NCI-H460 (cell line): ENCODE measurements at regions not wholly inside any gene's neighbourhood (a gene's known extent, or its start where the extent isn't known, plus 50 kb on each side); places are given as distances from the start of the nearest gene placed in this dataset.

Experiments
- DNase-seq: peaks from one replicate; pipeline ENCODE4 v3.0.0-alpha.2; 2016; ENCODE audit warnings: low read depth; ENCODE audit errors: extremely low read depth

DNA sequence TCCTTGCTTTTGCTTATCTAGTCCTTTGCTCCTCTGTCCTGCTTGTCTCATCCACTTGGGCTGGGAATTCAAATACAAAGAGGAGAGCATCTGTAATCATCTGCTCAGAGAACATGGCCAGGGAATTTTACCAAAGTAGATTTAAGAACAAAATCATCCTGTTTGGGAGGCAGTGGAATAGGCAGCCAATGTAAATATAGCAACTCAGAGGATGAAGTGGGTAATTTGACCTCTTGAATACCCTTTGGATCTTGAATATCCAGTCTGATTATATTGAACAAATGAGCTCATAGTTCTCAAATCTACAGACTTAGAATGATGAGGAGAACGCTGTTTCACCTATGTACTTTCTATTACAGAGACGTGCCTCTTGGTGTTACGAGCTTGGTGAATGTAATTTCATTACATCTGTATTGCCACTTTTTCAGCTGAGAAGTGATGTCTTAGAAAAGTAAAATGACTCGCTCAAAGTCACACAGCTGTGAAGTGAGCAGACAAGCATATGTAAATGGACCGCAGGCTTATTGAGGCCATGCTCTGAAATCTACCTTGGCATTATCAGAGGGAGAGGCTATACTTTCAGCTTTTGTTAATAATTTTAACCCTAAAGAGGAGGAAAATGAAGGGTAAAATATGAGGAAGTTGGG is 266.3 kb downstream of the MTX2 start:
- no peak for DNase-seq

DNA sequence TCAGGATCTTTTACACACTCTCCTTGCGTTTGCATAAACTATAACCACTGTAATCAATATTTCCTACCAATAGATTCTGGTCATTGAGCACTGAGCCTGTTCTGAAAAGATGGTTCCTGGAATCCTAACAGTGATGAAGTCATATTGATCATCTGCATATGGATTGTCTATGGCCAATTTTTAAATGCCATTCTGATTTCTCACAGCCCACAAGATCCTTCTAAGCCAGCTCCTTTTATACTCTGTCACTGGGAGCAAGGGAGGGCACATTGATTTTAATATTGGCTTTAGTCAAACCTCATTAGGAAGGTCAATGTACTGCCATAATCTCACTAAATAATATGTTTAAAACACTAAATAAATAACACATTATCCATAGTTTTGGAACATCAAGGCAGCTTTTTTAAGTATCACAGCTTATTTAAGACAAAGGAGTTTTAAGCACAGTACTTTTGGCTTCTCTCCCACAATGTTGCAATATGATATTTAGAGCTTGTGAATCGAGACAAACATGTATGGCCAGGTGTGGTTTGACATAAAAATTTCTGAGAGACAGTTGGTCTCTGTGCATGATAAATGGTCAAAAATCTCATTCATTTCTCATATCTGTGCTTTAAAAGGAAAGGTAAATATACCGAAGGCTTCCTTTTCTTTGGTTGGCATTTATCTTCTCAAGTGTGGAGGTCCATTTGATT is 267.3 kb downstream of the MTX2 start:
- no peak for DNase-seq

DNA sequence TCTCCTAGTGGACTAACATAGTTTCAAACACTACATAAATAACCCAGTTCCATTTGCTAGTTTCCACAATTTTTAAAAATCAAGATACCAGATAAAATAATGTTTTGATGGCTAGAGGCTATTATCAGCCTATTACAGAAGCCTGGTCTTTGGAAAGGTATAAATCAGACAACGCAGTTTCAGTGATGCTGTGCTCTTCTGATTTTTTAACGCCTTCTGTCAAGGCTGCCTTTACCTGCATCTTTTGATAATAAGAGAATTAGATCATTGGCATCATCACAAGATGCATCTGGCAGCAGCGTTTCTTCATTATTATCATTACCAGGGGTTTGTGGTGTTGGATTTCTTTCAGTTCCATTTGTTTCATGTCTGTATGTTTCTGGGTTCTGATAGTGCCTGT is 268.7 kb downstream of the MTX2 start:
- no peak for DNase-seq

DNA sequence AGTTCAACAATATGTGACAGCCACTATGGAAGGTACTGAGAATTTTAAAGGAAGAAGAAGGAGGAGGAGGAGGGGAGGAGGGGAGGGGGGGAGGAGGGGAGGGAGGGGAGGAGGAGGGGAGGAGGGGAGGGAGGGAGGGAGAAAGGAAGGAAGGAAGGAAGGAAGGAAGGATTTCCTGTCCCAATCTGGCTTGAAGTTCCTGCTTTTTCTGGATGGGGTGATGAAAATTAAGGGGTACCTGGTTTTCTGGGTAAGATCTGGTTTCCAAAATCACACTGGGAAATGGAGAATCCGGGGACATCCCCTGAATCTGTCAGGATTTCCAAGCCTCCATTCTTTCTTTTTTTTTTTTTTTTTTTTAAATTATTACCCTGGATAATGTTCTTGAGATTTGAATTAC is 271.8 kb downstream of the MTX2 start:
- DNase-seq = no peak

DNA sequence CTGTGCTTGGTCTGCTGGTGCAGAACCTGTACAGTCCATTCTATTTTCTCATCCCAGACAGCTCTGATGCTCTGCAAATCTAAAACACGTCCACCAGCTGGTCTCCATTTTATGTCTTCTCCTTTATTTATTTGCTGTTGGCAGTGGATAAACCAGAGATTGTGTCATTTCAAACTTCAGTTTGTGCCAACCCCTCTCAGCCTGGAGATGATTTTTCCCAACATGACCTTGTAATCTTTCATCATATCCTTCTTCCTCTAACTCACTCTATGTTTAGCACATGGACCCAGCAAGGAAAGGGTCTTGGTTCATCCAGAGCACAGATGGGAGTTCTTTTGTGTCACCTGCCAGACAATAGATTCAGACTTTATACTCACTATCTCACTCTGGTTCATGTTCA is 273.2 kb downstream of the MTX2 start:
- DNase-seq = no peak

DNA sequence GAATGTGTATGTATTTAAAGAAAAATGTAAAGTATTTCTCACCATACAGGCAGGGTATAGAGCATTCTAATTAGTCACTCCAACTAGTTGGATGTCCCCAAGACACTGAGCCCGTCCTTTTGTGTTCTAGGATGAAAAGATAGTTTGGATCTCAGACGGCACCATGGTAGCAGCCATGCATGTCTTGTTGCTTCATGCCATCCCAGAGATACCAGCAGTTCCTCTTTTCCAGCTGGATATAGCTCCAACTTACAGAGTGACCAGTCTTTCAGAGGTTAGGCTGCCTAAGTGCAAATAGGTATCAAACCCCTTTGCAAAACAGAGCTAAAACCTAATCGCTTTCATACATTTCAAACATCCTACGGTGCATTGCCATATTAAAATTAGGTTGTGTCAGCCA is 275.3 kb downstream of the MTX2 start:
- no peak for DNase-seq

DNA sequence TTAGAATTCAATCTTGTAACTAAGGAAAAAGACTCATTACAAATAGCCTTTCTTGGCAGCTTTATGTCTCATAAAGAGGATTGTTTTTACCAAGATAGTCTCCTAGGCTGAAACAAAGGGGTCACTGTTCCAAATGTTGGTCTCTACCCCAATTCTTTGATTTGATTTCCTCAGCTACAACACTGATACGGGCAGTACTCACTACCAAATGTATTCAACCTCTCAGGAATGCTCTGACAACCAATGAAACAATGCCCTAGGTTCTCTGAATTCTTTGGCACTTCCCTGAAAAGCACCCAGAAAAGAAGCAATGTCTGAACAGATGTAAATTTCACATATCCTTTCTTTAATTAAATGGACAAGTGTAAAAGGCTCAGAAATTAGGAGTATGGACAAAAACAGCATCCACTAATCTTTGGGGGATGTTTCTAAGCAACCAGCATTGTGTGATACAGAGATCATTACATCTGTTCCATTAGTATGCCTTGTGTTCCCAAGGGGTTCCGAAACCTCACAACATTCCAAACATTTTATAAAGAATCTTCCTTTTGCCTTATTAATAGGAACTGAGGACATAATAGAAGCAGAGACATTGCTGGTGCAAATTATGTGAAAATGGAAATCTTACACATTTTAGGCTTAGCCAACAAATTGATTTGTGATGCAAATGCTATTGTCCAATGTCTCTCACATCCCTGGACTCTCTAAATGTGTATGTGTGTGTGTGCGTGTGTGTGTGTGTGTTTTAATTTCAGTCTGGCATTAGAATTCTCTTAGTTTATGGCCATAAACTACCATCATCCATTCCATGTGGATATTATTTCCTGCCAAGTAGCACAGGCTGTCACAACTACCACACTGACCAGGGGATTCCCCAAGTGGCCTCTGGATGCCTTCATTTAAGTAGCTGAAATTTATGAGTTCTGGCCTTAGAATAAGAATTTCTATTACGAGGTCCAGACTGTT is 276.0 kb downstream of the MTX2 start:
- DNase-seq = no peak

DNA sequence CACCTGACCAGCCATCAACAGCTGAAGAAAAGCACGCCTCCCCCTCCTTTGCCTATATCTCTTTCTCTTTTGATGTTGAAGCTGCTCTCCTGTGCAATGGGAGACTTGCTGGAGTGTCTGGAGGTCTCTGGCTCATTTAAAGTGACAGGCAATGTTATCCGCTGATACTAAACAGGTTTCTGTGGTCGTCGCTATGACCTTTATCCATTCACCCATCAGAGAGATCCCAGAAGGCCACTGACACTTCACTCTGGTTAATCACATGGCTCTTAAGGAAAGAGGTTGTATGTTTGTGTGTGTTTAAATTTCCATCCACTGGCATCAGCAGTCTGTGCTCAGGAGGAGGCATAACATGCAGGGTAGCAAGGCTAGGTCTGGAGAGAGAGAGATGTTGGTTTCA is 277.3 kb downstream of the MTX2 start:
- DNase-seq = no peak

DNA sequence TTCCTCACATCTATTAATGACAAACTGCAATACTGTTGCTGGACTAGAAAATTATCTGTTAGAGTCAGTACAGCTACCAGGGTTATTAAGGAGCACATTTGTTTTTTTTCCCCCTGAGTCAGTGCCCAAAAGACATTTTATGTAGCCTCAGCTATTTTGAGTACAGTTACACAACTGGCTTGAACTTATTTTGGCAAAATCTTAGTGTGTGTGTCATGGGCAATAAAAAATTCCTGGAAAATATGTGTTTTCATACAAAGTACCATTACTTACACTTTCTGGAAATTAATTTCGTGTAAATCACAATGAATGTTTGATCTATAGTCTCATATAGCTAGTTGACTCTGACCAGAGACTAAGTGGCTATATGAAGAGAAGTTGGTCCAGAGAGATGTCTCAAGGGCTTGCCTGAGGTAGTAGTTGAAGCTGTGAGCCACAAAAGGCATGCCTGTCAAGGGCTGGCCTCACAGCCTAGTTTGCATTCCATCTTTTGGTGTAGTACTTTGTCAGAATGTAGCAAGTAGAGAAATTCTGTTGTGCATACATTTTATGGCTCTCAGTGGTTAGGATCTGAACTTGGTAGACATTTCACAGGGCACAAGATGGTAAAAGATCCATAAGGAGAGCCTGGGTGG is 283.4 kb downstream of the MTX2 start:
- no peak for DNase-seq

DNA sequence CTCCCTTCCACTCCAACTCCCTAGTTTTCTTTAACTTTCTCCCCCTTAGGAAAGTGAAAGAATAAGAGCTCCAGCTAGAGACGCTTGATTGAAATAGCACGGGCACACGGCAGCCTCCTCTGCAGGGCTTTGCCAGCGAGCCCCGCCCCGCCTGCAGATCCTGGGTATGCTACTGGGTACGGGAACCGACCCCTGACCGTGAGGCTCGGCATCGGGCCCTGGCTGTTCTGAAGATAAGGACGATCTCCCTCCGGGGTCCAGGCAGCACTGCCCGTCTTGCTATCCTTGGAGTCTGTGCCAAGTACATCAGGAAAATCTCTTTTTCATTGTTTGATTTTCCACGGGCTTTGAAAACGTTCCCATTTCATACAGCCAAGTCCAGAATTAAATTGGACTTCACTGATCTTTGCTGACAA is 284.5 kb downstream of the MTX2 start:
- DNase-seq = peak; percentile 23

DNA sequence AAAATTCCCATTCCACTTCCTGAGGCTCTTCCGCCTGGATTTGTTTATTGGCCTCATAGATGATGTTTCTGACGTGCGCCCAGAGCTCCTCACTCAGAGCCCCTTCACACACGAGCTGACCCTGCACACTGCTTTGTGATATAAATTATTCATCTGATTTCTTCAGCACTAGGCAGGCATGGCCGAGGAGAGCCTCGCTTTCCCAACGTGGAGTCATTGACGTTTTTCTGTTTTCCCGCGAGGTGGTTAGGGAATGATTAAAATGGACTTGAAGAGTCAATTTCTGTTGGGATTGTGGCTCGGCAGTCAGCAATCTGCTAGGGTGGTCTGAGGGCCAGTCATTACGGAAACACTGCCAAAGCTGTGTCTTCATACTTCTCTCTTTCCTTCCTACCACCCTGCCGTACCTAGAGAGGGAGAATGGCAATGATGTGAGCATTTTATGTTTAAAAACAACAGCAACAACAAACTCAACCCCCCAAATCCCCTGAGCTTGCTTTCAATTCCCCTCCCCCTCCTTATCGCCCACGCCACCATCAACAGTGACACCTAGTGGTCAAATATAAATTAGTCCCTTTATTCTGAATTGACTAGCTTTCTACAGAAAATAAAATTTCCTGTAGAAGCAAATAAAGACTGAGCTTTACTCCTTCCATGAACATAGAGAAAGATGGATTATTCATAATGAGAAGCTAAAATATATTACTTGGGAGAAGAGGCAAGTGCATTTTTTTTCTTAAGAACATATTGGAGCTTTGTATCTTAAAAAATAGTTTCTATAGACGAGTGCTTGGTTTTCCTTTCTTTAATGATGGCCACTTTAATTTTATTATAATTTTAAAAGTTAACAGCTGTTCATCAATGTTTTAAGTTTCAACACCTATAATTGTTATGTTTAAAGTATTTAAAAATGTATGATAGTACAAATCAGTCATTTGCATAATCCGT is 285.1 kb downstream of the MTX2 start:
- peak; percentile 52 for DNase-seq

DNA sequence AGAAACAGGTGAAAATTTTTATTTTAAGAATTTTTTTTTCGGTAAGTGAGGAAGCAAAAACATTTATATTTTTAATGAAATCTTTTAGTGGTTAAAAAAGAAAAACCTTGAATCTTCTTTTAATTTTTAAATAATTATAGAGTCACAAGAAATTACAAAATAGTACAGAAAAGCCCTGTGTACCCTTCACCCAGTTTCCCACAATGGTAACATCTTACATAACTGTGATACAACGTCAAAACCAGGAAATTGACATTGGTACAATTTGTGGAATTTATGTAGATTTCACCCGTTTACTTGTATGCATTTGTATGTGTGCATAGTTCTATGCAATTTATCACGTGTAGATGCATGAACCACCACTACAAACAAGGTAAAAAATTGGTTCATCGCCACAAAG is 285.9 kb downstream of the MTX2 start:
- no peak for DNase-seq

DNA sequence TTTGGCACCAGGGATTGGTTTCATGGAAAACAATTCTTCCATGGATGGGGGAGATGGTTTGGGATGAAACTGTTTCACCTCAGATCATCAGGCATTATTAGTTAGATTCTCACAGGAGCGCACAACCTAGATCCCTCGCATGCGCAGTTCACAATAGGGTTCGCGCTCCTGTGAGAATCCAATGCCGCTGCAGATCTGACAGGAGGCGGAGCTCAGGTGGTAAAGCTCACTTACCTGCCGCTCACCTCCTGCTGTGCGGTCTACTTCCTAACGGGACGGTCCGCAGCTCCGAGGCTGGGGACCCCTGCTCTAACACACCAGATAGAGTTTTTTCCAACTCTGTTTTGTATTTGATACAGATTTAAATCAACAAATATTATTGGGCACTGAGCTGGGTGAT is 286.5 kb downstream of the MTX2 start:
- DNase-seq = no peak

DNA sequence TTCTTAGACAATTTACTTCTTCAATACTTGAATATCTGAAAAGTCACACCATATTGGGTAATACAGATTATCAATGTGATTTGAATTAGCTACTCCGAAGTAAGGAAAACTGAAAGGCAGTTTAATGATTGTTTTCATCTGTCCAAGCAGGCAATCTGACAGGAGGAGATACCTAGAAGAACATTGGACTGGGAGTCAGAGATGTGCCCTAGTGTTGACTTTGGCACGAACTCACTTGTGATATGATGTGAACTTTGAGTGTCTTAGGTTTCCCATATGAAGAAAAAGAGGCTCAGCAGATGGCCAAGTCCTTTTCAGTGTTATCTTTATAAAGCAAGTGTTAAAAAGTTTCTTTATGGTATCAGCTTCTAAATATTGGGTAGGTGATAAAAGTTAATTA is 287.1 kb downstream of the MTX2 start:
- no peak for DNase-seq

DNA sequence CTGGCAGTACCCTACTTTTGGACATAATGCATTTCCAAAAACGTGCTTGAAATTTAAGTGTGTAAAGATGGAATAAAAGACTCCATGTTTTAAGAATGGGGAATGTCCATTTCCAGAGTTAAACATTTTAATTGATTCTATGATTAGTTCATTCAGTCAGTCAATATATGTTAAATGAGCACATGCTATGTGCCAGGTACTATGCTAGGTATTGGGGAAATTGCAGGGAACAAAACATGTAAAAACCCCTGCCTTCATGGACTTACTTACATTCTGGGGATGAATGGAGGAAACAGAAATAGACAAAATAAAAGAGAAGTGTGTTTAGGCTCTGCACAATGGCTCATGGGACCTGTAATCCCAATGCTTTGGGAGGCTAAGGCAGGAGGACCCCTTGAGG is 288.6 kb downstream of the MTX2 start:
- no peak for DNase-seq

DNA sequence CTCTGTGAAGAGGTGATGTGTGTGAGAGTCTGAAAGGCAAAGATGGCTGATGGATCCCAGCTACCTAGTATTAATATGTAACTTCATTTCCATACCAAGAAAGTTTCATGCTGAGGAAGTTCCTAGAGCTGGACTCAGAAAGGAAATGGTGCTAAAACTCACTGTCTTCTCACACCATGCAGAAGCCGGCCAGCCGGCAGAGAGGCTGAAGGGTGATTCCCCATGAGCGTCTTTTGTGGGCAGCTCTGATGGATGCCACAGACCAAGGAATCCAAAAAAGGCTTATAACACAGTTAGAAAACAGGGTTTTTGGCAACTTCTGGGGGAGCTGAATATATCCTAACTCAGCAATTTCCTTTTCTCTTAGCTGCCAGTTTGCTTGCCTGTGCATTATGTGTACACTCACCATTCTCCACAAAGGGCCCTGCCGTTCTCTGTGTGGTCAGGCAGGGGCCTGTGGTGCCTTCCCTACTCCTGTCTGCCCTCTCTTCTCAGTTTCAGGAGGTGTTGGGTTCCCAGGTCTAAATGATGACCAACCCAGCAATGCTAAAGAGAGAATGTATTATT is 289.4 kb downstream of the MTX2 start:
- DNase-seq = no peak

DNA sequence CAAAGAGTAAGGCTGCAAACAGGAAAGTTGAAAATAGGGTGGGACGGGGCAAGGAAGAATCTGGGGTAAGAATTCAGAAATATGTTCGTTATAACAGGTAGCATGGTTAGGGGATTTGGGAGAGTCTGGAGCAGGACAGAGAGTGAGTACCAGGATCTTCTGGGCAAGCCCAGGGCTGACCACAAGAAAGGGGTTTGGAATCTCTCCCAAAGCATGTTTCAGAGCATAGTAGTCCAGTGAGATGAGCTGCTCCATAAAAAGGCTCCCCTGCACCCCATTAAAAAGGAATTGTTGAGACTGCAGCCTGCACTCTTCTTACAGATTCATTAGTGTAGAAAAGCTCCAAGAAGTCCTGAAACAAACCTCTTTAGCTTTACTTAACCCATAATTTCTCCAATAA is 291.1 kb downstream of the MTX2 start:
- no peak for DNase-seq

DNA sequence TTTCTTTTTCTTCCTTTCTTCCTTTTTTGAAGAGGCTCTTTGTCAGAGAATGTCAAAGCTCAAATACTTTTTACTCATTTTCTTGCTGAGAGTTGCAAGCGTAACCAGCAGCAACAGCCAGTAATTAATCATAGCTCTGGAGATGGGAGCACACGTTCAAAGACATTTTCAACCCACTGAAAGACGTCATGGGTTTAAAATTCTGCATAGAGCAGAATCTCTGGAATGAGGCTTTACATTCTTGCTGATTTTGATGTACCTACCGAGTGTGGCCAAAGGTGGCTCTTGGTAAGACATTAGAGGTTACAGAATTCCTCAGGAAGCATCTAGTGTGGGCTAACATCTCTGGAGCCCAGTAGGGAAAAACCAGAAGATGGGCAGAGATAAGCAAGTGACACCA is 292.5 kb downstream of the MTX2 start:
- no peak for DNase-seq

DNA sequence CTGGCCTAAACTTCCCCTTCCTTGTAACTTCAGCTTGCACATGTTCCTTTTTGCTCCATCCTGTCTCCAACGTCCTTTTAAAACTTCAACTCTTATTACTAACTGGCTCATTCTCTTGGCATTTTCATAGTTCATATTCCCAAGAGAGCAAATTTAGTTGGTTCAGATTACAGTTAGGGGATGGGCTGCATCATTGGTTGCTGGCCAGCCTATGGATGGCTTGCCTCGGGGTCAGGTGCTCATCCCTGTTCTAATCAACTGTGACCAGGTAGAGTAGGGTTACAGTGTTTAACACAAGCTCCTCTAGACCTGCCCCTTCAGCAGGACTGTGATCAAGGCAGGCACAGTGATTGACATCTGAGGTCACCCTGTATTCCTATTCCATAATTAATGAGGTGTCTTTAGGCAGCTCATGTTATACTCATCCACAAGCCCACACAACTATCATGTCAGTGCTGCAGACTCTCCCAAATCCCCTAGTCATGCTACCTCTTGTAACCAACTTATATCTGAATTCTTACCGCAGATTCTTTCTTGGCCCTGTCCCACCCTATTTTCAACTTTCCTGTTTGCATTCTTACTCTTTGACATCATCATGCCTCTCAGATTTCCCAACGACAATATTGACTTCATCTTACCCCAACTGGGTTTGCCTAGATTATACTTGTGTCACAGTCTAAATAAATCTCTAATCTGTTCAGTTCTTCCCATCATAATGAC is 293.3 kb downstream of the MTX2 start:
- DNase-seq = peak; percentile 29
